MM.1S (cell line): ENCODE measurements at regions not wholly inside any gene's neighbourhood (a gene's known extent, or its start where the extent isn't known, plus 50 kb on each side); places are given as distances from the start of the nearest gene placed in this dataset.

Experiments used
- DNase-seq: peaks from one replicate; pipeline ENCODE4 v3.0.0-alpha.2; 2015
- H2AFZ ChIP-seq: fragments of 300-600 bp; sonication (generic); 2 replicates; pipeline ENCODE4 v1.6.0; 2016; ENCODE audit warnings: antibody characterized with exemption, low read length
- H3F3A ChIP-seq: fragments of 300-600 bp; sonication (generic); 2 replicates; pipeline ENCODE4 v1.6.1; 2016; ENCODE audit warnings: mild to moderate bottlenecking, antibody characterized with exemption, low read length, moderate library complexity, mixed read lengths; ENCODE audit not compliant: insufficient read depth
- H3K27ac ChIP-seq: fragments of 300-600 bp; sonication (generic); 2 replicates; pipeline ENCODE4 v1.5.1; 2016; ENCODE audit warnings: mild to moderate bottlenecking, low read length
- H3K27me3 ChIP-seq: fragments of 300-600 bp; sonication (generic); replicated peaks from 2 replicates; pipeline ENCODE4 v1.6.0; 2016; ENCODE audit warnings: low read length; ENCODE audit not compliant: insufficient read depth
- H3K36me3 ChIP-seq: fragments of 300-600 bp; sonication (generic); replicated peaks from 2 replicates; pipeline ENCODE4 v1.6.1; 2016; ENCODE audit warnings: mild to moderate bottlenecking, low read length, mixed read lengths; ENCODE audit not compliant: insufficient read depth
- H3K4me1 ChIP-seq: fragments of 300-600 bp; sonication (generic); 2 replicates; pipeline ENCODE4 v1.6.1; 2016; ENCODE audit warnings: low read length, mixed read lengths
- H3K4me2 ChIP-seq: fragments of 300-600 bp; sonication (generic); 2 replicates; pipeline ENCODE4 v1.6.0; 2016; ENCODE audit warnings: low read depth, low read length
- H3K4me3 ChIP-seq: fragments of 300-600 bp; sonication (generic); 2 replicates; pipeline ENCODE4 v1.5.1; 2016; ENCODE audit warnings: low read length, mixed read lengths
- H3K79me2 ChIP-seq: fragments of 300-600 bp; sonication (generic); 2 replicates; pipeline ENCODE4 v1.6.1; 2016; ENCODE audit warnings: mixed run types, low read length, mixed read lengths
- H3K9ac ChIP-seq: fragments of 300-600 bp; sonication (generic); 2 replicates; pipeline ENCODE4 v1.6.1; 2016; ENCODE audit warnings: low read length, mixed read lengths
- H3K9me2 ChIP-seq: fragments of 300-600 bp; sonication (generic); replicated peaks from 2 replicates; pipeline ENCODE4 v1.6.1; 2016; ENCODE audit warnings: mild to moderate bottlenecking, low read length, mixed read lengths; ENCODE audit not compliant: insufficient read depth
- H3K9me3 ChIP-seq: fragments of 300-600 bp; sonication (generic); replicated peaks from 2 replicates; pipeline ENCODE4 v1.6.1; 2016; ENCODE audit warnings: mild to moderate bottlenecking, low read length, mixed read lengths; ENCODE audit not compliant: insufficient read depth
- H4K20me1 ChIP-seq: fragments of 300-600 bp; sonication (generic); 2 replicates; pipeline ENCODE4 v1.6.1; 2016; ENCODE audit warnings: mild to moderate bottlenecking, low read length, moderate library complexity, mixed read lengths; ENCODE audit not compliant: insufficient read depth
- CTCF ChIP-seq: fragments of 300-600 bp; sonication (generic); IDR thresholded peaks from 2 replicates; pipeline ENCODE4 v1.5.1; 2016; ENCODE audit warnings: antibody characterized with exemption, low read length, mixed read lengths
- EZH2 ChIP-seq: fragments of 300-600 bp; sonication (generic); optimal IDR thresholded peaks from 2 replicates; pipeline ENCODE3; 2017; ENCODE audit warnings: low read depth, mild to moderate bottlenecking, antibody characterized with exemption, low read length, mixed read lengths
- EZH2phosphoT487 ChIP-seq: fragments of 300-600 bp; sonication (generic); IDR thresholded peaks from 2 replicates; pipeline ENCODE4 v1.6.1; 2018; ENCODE audit warnings: antibody characterized with exemption, low read length

DNA sequence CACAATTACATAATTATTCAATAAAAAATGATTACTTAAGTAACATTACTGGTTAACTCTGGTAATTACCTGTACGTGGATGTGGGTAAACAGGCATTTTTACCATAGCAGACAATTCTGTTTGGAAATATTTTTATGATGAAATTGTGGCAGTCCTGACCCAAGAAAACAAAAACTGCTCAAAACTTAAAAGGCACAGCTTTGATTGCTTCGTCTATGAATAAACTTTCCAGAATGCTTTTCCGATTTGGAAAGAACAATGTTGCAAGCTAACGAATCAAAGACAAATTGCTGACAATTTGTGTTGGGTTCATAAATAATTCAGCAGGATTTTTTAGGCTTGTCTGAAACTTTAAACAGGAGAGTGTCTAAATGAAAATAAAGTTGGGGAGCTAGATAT lies 150.6 kb upstream of the GYPA start:
- Histone ChIP-seq H3K4me3 (no peak overlapping the region), H3K79me2 (no peaks in the 10 kb centered on the region), H3K9me2 (no peaks in the 10 kb centered on the region), H3K4me2 (no peak overlapping the region), H3K36me3 (no peaks in the 10 kb centered on the region), H3K27ac (no peak overlapping the region), H3K9ac (no peak overlapping the region), H2AFZ (no peak overlapping the region), H3F3A (no peaks in the 10 kb centered on the region), H3K4me1 (no peaks in the 10 kb centered on the region), H3K27me3 (no peaks in the 10 kb centered on the region), H3K9me3 (no peaks in the 10 kb centered on the region), H4K20me1 (no peaks in the 10 kb centered on the region)
- no peak for TF ChIP-seq EZH2
- no peak for TF ChIP-seq CTCF
- no peak for TF ChIP-seq EZH2phosphoT487
- DNase-seq, result no peak

DNA sequence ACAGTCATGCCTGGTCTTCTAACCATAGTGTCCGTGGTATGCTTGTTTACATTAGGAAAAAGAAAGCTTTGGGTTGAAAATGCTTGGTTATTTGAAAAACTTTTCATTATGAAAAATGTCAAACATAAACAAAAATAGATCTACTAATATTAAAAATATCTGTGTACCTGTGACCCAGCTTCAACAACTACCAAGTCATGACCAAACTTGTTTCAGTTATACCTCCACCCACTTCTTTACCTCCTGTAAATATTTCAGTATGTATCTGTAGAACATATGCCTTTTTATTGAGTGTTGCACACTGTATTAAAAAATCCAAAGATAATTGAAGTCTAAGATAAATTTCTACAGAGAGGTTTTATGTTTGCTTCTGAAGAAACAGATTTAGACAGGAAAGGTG lies 153.7 kb upstream of the GYPA start:
- no peaks in the 10 kb centered on the region for H3K9me3 ChIP-seq
- H3K4me3 ChIP-seq, result no peak overlapping the region
- no peaks in the 10 kb centered on the region for H3K79me2 ChIP-seq
- H3K4me2 ChIP-seq, result no peak overlapping the region
- no peak overlapping the region for H2AFZ ChIP-seq
- H3K9ac ChIP-seq, result no peak overlapping the region
- no peaks in the 10 kb centered on the region for H3F3A ChIP-seq
- no peaks in the 10 kb centered on the region for H3K9me2 ChIP-seq
- H3K4me1 ChIP-seq, result no peaks in the 10 kb centered on the region
- H3K36me3 ChIP-seq, result no peaks in the 10 kb centered on the region
- no peak overlapping the region for H3K27ac ChIP-seq
- DNase-seq, result no peak
- no peaks in the 10 kb centered on the region for H3K27me3 ChIP-seq
- TF ChIP-seq CTCF (no peak), EZH2phosphoT487 (no peak), EZH2 (no peak)
- H4K20me1 ChIP-seq, result no peaks in the 10 kb centered on the region

- no peak overlapping the region for H3K4me3 ChIP-seq
- H3K9ac ChIP-seq, result no peak overlapping the region
- no peaks in the 10 kb centered on the region for H4K20me1 ChIP-seq
- no peaks in the 10 kb centered on the region for H3K79me2 ChIP-seq
- no peaks in the 10 kb centered on the region for H3F3A ChIP-seq
- H3K36me3 ChIP-seq, result no peaks in the 10 kb centered on the region
- no peak overlapping the region for H3K27ac ChIP-seq
- no peaks in the 10 kb centered on the region for H3K4me1 ChIP-seq
- no peak overlapping the region for H3K4me2 ChIP-seq
- TF ChIP-seq CTCF (no peak), EZH2 (no peak), EZH2phosphoT487 (no peak)
- no peaks in the 10 kb centered on the region for H3K9me3 ChIP-seq
- H3K9me2 ChIP-seq, result no peaks in the 10 kb centered on the region
- H2AFZ ChIP-seq, result no peak overlapping the region
- no peaks in the 10 kb centered on the region for H3K27me3 ChIP-seq
- no peak for DNase-seq
Measured at GRCh38 chr4:144295286-144295995, 154.9 kb upstream of the GYPA start.
